OCI-LY1 (cell line): ENCODE measurements at regions not wholly inside any gene's neighbourhood (a gene's known extent, or its start where the extent isn't known, plus 50 kb on each side); places are given as distances from the start of the nearest gene placed in this dataset.

ENCODE experiments used
- H2AFZ ChIP-seq: fragments of 200-600 bp; sonication (generic), shearing (Covaris generic); 2 replicates; pipeline ENCODE4 v1.6.0; 2014; ENCODE audit warnings: antibody characterized with exemption, mild to moderate bottlenecking, low read length
- H3F3A ChIP-seq: fragments of 200-600 bp; sonication (generic), shearing (Covaris generic); 2 replicates; pipeline ENCODE4 v1.6.0; 2014; ENCODE audit warnings: mild to moderate bottlenecking, antibody characterized with exemption, low read length, moderate library complexity; ENCODE audit not compliant: insufficient read depth
- H3K27ac ChIP-seq: fragments of 200-600 bp; sonication (generic); 2 replicates; pipeline ENCODE4 v1.5.1; 2014; ENCODE audit warnings: low read length, mixed run types, mild to moderate bottlenecking, low read depth; ENCODE audit not compliant: poor library complexity, severe bottlenecking
- H3K27me3 ChIP-seq: fragments of 200-600 bp; sonication (generic); 2 replicates; pipeline ENCODE4 v1.6.0; 2014; ENCODE audit warnings: antibody characterized with exemption, mild to moderate bottlenecking, low read length, moderate library complexity; ENCODE audit not compliant: insufficient read depth
- H3K36me3 ChIP-seq: fragments of 200-600 bp; sonication (generic); 2 replicates; pipeline ENCODE4 v1.6.1; 2014; ENCODE audit warnings: mild to moderate bottlenecking, antibody characterized with exemption, low read length, moderate library complexity, mixed read lengths; ENCODE audit not compliant: insufficient read depth
- H3K4me1 ChIP-seq: fragments of 200-600 bp; sonication (generic); 2 replicates; pipeline ENCODE4 v1.5.1; 2014; ENCODE audit warnings: mild to moderate bottlenecking, low read length, moderate library complexity; ENCODE audit not compliant: insufficient read depth, severe bottlenecking
- H3K4me2 ChIP-seq: fragments of 200-600 bp; sonication (generic), shearing (Covaris generic); 2 replicates; pipeline ENCODE4 v1.6.1; 2014; ENCODE audit warnings: low read length
- H3K4me3 ChIP-seq: fragments of 200-600 bp; sonication (generic); 2 replicates; pipeline ENCODE4 v1.5.1; 2014; ENCODE audit warnings: low read length, low read depth, mild to moderate bottlenecking, mixed read lengths; ENCODE audit not compliant: poor library complexity, severe bottlenecking
- H3K79me2 ChIP-seq: fragments of 200-600 bp; shearing (Covaris generic); 2 replicates; pipeline ENCODE4 v1.6.1; 2016; ENCODE audit warnings: mixed run types, low read length, mixed read lengths; ENCODE audit not compliant: insufficient read depth
- H3K9ac ChIP-seq: fragments of 200-600 bp; sonication (generic), shearing (Covaris generic); 2 replicates; pipeline ENCODE4 v1.6.1; 2014; ENCODE audit warnings: mild to moderate bottlenecking, low read length, mixed read lengths
- H3K9me2 ChIP-seq: fragments of 200-600 bp; sonication (generic), shearing (Covaris generic); 2 replicates; pipeline ENCODE4 v1.6.1; 2014; ENCODE audit warnings: low read depth, mild to moderate bottlenecking, low read length, mixed read lengths
- H3K9me3 ChIP-seq: fragments of 200-600 bp; shearing (Covaris generic); 2 replicates; pipeline ENCODE4 v1.6.1; 2014; ENCODE audit warnings: low read length, mixed read lengths
- H4K20me1 ChIP-seq: fragments of 200-600 bp; sonication (generic), shearing (Covaris generic); 2 replicates; pipeline ENCODE4 v1.6.0; 2016; ENCODE audit warnings: mild to moderate bottlenecking, low read length; ENCODE audit not compliant: insufficient read depth
- EZH2 ChIP-seq: fragments of 200-600 bp; sonication (generic), shearing (Covaris generic); IDR thresholded peaks from 2 replicates; pipeline ENCODE4 v1.8.0; 2017; ENCODE audit warnings: borderline replicate concordance, mixed run types, mild to moderate bottlenecking, antibody characterized with exemption, low read length, moderate library complexity, mixed read lengths
- TF ChIP-seq, protein P1 (sequence below): fragments of 200-600 bp; sonication (generic), shearing (Covaris generic); IDR thresholded peaks from 2 replicates; pipeline ENCODE4 v1.5.1; 2017; ENCODE audit warnings: mild to moderate bottlenecking, antibody characterized with exemption, low read length, moderate library complexity, mixed read lengths

DNA sequence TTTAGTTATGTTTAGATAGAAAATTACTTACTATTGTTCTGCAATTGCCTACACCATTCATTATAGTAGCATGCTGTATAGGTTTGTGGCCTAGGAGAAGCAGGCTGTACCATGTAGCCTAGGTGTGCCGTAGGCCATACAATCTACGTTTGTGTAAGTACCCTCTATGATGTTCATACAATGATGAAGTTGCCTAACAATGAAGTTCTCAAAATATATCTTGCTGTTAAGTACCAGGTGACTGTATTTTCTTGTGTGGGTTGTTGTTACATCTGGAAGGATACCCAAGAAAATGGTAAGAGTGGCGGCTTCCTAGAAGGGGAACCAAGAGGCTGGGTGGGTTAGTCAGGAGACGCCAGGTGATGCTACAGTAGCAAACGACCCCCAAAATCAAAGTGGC is 88.3 kb upstream of the FOXF1 start:
- no peak overlapping the region for H2AFZ ChIP-seq
- H3K36me3 ChIP-seq = no peaks in the 10 kb centered on the region
- no peak overlapping the region for H3K9ac ChIP-seq
- H4K20me1 ChIP-seq = no peaks in the 10 kb centered on the region
- no peaks in the 10 kb centered on the region for H3K9me3 ChIP-seq
- H3K4me2 ChIP-seq = no peak overlapping the region
- no peaks in the 10 kb centered on the region for H3K9me2 ChIP-seq
- H3K4me1 ChIP-seq = no peaks in the 10 kb centered on the region
- no peak overlapping the region for H3K4me3 ChIP-seq
- TF ChIP-seq, protein P1, sequence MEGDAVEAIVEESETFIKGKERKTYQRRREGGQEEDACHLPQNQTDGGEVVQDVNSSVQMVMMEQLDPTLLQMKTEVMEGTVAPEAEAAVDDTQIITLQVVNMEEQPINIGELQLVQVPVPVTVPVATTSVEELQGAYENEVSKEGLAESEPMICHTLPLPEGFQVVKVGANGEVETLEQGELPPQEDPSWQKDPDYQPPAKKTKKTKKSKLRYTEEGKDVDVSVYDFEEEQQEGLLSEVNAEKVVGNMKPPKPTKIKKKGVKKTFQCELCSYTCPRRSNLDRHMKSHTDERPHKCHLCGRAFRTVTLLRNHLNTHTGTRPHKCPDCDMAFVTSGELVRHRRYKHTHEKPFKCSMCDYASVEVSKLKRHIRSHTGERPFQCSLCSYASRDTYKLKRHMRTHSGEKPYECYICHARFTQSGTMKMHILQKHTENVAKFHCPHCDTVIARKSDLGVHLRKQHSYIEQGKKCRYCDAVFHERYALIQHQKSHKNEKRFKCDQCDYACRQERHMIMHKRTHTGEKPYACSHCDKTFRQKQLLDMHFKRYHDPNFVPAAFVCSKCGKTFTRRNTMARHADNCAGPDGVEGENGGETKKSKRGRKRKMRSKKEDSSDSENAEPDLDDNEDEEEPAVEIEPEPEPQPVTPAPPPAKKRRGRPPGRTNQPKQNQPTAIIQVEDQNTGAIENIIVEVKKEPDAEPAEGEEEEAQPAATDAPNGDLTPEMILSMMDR = no peak
- no peak for TF ChIP-seq EZH2
- no peak overlapping the region for H3K27ac ChIP-seq
- H3K79me2 ChIP-seq = no peaks in the 10 kb centered on the region
- no peaks in the 10 kb centered on the region for H3K27me3 ChIP-seq
- no peaks in the 10 kb centered on the region for H3F3A ChIP-seq

DNA sequence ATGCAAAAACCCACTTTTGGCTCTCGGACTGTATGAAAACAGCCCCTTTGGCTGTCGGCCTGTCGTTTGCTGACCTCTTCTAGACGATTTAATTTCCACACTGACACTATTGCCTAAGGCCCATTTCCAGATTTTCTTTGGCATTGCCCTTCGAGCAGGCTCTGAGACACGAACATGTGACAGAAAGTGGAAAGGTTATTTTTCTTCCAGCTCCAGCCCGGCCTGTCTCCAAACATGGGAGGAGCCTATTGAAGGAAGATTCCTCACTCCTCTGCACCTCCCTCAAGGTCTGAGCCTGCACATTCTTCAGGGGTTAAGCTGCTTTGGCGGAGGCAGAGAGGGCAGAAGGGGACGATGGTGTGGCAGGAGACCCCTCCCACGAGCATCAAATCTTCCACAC is 85.9 kb upstream of the FOXF1 start:
- TF ChIP-seq, protein P1 = no peak
- no peak for TF ChIP-seq EZH2
- no peak overlapping the region for H3K9ac ChIP-seq
- H3K4me2 ChIP-seq = no peak overlapping the region

DNA sequence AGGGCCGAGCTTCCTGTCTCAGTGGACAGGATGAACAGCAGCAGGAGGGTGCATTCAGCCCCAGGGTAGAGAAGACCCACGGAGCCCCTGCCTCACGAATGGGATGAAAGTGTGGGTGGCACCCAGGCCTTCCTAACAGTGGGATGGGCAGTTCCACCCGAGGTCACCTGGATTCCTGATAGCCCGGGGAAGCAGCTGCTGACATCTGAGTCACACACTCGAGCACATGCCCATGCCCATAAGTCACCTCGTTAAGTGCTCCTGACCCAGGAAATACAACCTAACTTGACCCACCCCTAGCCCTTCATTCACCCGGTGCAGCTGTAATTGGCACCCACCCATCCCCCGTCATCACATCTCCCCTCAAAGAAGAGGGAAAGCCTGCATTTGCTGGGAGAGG is 85.3 kb upstream of the FOXF1 start:
- Histone ChIP-seq H3F3A (no peaks in the 10 kb centered on the region), H3K9me3 (no peaks in the 10 kb centered on the region), H3K4me1 (no peaks in the 10 kb centered on the region), H3K9ac (no peak overlapping the region), H3K4me2 (no peak overlapping the region), H4K20me1 (no peaks in the 10 kb centered on the region), H3K27ac (no peak overlapping the region), H3K27me3 (no peaks in the 10 kb centered on the region), H2AFZ (no peak overlapping the region), H3K79me2 (no peaks in the 10 kb centered on the region), H3K9me2 (no peaks in the 10 kb centered on the region), H3K4me3 (no peak overlapping the region), H3K36me3 (no peaks in the 10 kb centered on the region)
- TF ChIP-seq, protein P1 = no peak
- TF ChIP-seq EZH2 = no peak

More for the DNA sequence above, 85.9 kb upstream of the FOXF1 start:
- no peaks in the 10 kb centered on the region for H3F3A ChIP-seq
- H3K27ac ChIP-seq = no peak overlapping the region
- H3K27me3 ChIP-seq = no peaks in the 10 kb centered on the region
- no peak overlapping the region for H2AFZ ChIP-seq
- H3K79me2 ChIP-seq = no peaks in the 10 kb centered on the region
- no peaks in the 10 kb centered on the region for H4K20me1 ChIP-seq
- H3K9me2 ChIP-seq = no peaks in the 10 kb centered on the region
- H3K9me3 ChIP-seq = no peaks in the 10 kb centered on the region
- no peaks in the 10 kb centered on the region for H3K36me3 ChIP-seq
- H3K4me3 ChIP-seq = no peak overlapping the region
- H3K4me1 ChIP-seq = no peaks in the 10 kb centered on the region
